Islet of Langerhans (tissue), 1 donor: ENCODE measurements at regions not wholly inside any gene's neighbourhood (a gene's known extent, or its start where the extent isn't known, plus 50 kb on each side); places are given as distances from the start of the nearest gene placed in this dataset.

Experiments
- FAIRE-seq: peaks from one replicate; lab custom pipeline; 2011; peaks lifted over from hg19 to GRCh38; lab: Jason Lieb, UNC

GRCh38 chr12:93157279-93157678 is 220.4 kb upstream of the NUDT4 start:
- no peak for FAIRE-seq

GRCh38 chr12:93158065-93158843 is 219.5 kb upstream of the NUDT4 start:
- FAIRE-seq = no peak

DNA sequence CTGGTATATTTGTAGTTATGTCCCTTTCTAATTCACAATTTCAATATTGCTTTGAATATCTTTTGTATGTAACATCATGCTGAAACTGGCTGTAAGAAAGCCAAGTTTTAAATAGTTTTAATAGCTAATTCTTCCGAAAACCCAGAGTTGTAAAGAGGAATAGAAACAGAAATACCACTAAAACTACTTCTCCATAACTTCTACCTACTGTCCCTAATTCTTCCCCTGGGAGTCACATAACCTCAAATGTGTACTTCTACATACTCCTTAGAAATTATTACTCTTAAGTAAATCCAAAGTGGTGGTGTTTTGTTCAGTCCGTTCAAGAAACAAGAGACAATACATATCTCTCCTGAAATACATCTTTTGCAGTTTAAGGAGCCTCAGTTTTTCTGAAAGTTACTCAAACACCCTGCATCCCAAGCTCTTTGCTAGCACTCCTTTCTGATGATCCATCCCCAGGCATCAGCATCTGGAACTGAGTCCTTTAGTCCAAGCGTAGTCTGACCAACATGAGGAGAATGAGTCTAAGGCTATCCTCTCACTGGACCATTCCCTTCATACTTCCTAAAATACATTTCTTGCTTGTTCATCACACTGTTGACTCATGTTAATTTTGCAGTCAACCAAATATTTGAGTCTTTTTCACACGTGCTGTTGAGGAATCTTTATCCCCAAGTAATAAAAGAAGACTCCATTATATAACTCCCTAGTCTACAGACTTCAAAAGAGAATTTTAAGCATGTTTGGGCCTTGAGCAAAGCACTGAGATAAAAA is 214.3 kb upstream of the NUDT4 start:
- no peak for FAIRE-seq

GRCh38 chr12:93164103-93164880 is 213.4 kb upstream of the NUDT4 start:
- FAIRE-seq = no peak

DNA sequence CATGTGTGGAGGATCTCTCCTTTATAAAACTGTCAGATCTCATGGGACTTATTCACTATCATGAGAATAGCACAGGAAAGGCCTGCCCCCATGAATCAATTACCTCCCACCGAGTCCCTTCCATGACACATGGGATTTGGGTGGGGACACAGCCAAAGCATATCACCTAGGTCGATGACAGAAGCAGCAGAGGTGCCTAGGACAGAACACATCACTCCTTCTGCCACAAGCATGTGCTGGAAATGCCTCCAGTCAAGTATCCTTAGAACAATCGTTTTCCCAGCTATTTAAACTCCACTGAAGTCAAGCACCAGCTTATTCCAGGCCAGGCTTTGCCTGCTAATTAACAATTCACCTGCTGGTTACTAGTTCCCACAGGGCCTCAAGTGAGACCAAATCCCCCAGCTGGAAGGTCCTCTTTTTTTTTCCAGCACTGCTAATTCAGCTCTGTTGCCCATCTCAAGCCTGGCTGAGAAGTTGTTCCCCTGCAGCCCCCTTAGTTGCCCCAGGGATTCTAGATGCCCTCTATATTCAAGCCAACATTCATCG is 212.3 kb upstream of the NUDT4 start:
- FAIRE-seq = no peak

- no peak for FAIRE-seq
These were observed 211.0 kb upstream of the NUDT4 start for GRCh38 chr12:93166541-93167307.

GRCh38 chr12:93167331-93167730 is 210.4 kb upstream of the NUDT4 start:
- no peak for FAIRE-seq

DNA sequence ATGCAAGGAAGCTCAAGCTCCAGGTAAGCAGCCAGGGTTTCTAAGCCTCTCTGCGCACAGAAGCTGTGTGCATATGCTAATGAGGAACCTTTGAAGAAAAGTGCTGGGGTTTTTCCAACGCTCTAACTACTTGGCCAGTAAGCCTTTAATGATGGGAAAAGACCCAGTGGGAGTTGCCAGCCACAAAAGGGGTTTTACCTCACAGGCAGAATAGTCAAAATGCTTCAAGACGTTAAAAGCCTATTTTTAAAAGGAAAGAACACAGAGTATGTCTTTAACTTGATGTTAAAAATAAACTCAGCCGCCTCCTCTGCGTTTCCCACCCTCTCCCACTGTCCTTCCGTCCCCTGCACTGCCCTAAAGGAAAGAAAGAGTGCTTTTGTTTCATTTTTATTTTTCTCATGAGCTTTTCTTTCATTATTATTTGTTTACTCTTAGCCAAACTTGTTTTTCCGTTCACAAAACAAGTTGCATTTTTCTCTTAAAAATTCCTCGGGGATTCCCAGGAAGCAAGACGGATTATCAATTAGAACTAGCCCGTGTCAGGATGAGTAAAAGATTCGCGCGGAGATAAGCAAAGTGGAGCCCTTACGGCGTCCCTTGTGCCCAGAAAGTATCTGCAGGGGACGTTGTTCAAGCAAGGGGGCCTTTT is 209.8 kb upstream of the NUDT4 start:
- FAIRE-seq = no peak

GRCh38 chr12:93168751-93169150 is 209.0 kb upstream of the NUDT4 start:
- no peak for FAIRE-seq

- no peak for FAIRE-seq
These were observed 208.2 kb upstream of the NUDT4 start for GRCh38 chr12:93169536-93169935.

DNA sequence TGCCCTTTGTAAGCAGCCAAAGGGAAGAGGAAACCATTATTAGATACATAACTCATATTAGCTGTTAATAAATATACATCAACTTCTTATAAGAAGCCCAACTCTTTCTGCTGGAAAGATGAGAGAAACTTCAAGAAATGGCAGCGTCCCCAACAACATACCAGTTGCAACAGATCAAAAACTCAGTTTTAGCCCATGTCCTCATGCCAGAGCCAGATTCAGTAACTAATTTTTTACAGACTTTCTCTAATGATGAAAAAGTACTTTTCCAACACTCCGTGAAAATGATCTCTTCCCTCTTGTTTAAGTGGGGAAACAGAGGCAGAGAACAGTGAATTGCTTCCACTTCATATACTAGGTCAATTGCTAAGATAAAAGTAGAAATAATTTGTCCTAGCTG is 206.8 kb upstream of the NUDT4 start:
- no peak for FAIRE-seq

- FAIRE-seq = no peak
These were observed 204.4 kb upstream of the NUDT4 start for GRCh38 chr12:93173178-93173957.

DNA sequence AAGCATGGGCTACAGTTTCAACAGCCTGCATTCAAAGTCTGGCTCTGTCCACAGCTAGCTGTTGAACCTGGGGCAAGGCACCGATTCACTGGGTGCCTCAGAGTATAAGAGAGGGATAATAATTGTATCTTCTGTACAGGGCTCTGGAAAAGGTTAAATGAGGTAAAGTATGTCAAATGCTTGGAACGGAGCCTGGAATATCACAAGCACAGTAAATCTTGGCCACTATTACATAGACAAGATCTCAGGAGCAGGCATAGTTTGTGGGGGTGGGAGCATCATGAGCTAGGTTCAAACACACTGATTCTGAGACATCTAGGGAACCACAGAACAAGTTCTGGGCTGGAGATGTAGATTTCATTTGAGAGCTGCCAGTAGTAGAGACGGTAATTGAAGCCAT is 203.7 kb upstream of the NUDT4 start:
- FAIRE-seq = no peak

GRCh38 chr12:93174473-93174872 is 203.3 kb upstream of the NUDT4 start:
- FAIRE-seq = no peak

GRCh38 chr12:93176165-93176564 is 201.6 kb upstream of the NUDT4 start:
- FAIRE-seq = no peak

GRCh38 chr12:93176610-93177126 is 201.1 kb upstream of the NUDT4 start:
- FAIRE-seq = no peak

DNA sequence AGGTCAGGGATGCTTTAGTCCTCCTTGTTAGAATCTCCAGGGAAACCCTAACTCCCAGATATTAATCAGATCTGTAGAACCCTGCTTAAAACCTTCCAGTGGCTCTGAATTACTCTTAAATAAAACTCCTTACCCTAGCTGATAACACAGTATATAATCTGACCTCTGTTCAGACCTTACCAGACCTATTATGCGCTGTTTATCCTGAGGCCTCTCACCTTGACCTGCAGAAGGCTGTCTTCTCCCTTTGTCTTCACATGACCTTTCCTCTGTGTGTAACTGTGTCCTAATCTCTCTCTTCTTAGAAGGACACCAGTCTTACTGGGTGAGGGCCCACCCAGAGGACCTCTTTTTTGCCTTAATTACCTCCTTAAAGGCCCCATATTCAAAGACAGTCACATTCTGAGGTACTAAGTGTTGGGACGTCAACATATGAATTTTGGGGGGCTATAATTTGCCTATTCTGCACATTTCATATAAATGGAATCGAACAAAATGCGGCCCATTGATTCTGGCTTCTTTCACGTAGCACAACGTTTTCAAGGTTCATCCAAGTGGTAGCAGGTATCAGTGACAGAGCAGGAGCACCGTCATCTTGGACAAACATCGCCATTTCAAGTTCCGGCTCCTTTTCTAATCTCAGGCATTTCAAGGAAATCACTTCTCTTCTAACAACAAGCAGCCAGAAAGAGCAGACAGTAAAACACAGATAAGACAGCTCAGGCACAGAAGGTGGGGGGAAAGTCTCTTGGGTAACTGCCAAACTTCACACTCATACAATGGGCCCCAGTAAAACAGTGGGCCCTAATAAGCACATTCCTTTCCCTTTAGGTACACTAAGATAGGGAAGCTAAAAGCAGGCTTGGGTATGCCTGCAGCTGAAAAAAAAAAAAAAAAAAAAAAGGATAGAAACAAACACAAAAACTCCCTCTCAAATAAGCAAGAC is 200.2 kb upstream of the NUDT4 start:
- no peak for FAIRE-seq

GRCh38 chr12:93178154-93178878 is 199.4 kb upstream of the NUDT4 start:
- no peak for FAIRE-seq
